Middle frontal gyrus (tissue), 1 donor: ENCODE measurements at regions not wholly inside any gene's neighbourhood (a gene's known extent, or its start where the extent isn't known, plus 50 kb on each side); places are given as distances from the start of the nearest gene placed in this dataset.

Experiments used
- DNase-seq: peaks from one replicate; pipeline ENCODE4 v3.0.0-alpha.2; 2015; ENCODE audit warnings: low spot score; ENCODE audit errors: extremely low spot score

DNA sequence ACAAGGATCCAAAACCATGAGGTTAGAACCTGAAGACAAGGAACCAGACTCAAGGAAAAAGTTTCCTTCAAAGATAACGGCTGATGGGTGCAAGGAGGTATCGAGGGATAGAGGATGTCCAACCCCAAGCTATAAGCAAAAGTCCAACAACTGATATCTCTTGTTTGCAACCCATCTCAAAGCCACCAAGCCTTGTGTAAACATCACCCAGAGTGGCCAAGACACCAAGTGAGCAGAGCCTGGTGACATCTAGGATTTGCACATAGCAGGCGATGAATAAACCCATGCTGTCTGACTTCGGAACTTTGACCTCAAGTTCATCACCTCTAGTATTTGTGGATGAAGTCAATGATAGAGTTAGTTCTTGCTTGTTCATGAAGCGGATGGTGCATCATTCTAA is 180.7 kb downstream of the ETS2 start:
- DNase-seq = no peak

DNA sequence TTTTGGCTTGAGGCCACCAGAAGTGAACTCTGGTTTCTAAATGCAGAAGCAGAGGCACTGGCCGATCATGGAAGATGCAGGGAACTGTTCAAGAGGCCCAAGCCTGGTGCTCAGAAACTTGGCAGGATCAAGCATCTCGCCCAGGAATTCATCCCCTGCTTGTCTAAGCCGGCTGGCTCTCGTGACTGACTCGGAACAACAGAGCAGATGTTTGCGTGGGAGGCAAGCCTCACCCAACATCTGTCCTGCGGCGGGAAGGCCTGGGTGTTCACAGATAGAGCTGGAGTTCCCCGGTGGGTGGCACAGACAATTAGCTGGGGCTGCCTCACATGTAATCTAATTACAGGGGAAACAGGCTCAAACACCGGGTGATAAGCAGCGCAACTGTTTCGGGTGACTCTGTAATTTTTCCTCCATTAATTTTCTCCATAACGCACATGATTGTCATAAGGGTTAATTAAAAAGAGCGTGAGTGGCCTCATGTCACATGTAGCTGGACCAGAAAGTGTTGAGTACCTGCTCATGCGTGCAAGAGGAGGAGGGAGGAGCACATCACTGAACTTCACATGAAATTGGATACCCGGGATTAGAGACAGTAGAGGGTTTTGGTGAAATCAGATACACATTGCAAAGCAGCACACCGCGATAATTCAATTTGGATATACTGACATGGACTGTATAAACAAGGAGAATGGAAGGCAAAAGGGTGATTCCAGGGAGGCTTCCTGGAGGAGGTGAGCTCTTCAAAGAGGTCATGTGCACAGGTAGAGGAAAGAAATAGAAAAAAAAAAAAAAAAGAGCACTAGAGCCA is 180.0 kb downstream of the ETS2 start:
- no peak for DNase-seq

DNA sequence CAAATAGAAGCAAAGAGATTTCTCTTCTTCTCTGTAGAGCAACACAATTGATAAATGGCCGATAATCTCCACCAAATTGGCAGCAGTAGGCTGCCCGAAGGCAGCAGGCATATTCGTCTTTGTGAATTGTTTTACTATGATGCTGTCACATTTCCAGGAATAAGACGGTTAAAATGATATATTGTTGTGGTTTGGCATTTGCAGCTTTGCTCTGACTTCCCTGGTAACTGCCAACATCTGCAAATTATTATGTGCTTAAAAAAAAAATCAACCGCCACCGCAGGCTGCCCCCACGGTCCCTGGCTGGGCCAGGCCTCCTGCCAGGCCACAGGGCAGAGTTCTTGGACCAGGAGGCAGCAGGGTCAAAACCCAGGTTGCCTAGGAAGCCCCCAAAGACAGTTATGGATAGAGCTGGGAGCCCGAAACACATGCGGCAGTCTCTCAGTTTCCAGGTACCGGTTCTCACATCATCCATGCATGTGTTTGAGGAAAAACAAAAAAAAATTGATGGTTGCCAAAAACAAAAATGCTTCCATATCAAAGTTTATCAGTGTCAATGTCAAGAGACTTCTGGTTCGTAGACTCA is 179.3 kb downstream of the ETS2 start:
- no peak for DNase-seq

DNA sequence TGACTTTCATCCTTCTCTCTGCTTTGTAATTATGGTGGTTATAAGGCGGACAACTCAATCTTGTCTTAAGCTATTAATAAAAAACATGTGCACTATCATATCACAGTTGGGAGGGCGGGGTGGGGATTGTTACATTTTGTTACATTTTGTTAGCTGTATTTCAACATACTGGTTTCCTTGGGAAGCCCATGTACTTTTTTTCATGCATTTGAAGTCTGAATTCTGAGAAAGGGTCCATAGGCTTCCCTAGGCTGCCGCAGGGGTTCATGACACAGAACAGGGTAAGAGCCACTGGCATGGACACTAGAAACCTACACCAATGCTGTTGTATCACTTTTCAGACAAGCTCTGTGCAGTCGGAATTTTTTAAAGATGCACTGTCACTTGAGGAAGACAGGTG is 178.8 kb downstream of the ETS2 start:
- no peak for DNase-seq

DNA sequence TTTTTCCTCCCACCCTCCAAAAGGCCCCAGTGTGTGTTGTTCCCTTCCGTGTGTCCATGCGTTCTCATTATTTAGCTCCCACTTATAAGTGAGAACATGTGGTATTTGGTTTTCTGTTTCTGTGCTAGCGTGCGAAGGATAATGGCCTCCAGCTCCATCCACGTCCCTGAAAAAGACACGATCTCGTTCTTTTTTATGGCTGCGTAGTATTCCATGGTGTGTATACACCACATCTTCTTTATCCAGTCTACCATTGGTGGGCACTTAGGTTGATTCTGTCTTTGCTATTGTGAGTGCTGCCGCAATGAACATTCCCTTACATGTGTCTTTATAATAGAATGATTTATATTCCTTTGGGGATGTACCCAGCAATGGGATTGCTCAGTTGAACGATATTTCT is 177.8 kb downstream of the ETS2 start:
- no peak for DNase-seq

DNA sequence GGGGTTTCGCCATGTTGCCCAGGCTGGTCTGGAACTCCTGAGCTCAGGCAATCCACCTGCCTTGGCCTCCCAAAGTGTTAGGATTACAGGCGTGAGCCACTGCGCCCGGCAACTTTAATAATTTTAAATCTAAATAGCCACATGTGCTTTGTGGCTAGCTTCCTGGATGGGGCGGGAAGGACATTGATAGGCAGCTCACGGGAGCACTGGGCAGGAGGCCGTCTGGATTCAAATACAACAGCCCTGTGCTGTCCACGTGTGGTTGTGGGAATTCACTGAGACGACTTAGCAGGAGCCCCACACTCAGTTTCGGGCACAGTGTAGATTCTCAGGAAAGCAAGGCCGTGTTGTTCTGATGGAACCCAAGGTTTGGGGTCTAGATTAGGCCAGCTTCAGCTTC is 177.1 kb downstream of the ETS2 start:
- no peak for DNase-seq

DNA sequence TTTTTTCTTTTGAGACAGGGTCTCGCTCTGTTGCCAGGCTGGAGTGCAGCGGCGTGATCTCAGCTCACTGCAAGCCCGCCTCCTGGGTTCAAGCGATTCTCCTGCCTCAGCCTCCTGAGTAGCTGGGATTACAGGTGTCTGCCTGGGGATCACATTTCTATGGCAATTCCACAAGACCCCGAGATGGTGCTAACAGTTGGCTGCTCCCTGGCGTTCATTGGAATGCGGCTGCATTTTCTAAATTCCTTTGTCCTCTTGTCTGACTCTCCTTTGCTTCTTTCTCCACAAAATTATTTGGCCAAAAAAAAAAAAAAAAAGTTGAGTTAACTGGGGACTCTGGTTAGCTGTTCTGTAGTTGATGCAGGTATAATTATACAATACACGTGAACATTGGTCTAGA is 176.4 kb downstream of the ETS2 start:
- no peak for DNase-seq

DNA sequence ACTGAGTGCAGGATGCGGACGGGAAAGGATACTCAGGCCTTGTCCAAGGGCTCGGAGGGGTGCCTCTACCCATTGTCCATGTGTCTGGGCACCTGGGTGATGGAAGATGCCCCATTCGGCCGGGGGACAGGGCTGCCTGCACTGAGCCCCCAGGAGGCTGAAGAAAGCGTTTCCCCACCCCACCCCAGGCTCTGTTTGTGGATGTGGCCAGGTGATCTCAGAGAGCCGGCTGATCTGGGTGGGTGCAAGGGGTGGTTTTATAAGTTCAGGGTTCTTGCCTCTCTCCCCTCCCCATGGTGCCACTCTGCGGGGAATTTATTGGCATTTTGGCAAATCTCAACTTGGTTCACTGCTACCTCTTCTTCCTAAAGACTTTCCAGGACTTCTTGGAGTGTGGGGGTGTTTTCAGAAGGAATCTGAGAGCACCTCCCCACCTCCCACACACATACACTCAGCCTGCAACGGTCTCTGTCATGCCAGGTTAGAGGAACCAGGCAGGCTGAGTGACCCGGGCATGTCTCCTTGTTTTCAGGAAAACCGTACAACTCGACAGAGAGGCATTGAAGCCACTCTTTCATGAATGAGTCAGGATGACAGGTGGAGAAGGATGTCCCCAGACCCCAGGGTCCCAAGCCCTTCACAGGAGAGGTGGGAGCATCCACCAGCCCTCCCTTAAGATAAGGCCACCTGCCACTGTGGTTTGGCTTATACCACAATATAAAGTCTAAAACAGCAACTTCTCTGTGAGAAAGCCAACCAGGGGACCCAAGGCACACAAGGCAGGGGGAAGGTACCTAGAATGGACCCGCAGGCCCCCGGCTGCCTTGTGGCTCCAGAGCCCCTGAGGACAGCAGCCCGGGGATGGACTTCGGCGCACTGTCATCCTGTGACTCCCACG is 174.9 kb downstream of the ETS2 start:
- DNase-seq = no peak

DNA sequence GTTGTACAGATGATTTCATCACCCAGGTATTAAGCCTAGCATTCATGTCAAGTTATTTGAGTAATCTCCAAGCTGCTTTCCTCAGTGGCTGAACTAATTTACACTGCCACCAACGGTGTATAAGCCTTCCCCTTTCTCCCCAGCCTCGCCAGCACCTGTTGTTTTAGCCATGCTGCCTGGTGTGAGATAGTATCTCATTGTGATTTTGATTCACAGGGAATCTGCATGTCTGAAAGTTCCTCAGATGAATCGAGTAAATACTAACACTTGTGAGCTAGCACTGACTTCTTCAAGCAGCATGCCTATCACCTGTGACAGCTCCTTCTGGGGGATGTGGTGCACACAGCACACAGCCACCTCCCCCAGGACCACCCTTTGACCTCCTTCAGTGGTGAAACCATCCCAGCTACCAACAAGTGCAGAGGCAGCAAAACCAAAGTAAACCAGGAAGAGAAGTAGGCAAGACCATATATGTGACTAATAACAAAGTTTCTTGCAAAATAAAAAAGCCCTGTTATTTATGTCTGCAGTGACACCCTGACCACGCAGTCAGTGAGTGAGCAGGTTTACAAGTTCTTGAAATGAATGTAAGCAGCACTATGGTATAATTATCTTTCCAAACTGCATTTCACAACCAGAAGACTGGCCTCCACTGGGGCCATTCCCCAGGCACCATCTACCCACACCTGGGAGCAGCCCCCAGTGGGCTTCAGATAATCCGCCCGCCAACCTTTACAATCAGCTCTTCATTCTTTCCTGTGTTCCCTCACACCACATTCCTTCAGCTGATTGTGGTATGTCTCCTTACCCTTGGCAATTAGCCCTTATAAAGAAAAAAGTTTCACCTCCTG is 173.8 kb downstream of the ETS2 start:
- no peak for DNase-seq

DNA sequence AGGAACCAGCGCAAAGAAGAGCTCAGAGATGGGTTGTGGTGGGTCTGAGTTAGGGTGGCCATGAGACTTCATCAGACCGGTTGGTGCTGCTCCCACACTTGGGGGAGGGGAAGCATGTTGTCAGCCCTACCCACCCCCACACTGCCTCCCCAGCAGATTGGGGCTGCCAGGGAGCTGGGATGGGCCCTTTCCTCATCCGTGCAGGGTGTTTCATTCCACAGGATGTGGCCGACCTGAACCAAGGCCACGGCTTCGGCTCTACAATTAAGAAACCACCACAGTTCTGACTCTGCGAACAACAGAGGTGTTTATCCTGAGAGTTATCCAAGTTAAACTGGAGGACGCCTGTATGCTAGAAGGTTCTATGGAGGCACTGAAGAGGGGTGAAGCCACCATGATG is 171.2 kb downstream of the ETS2 start:
- no peak for DNase-seq

DNA sequence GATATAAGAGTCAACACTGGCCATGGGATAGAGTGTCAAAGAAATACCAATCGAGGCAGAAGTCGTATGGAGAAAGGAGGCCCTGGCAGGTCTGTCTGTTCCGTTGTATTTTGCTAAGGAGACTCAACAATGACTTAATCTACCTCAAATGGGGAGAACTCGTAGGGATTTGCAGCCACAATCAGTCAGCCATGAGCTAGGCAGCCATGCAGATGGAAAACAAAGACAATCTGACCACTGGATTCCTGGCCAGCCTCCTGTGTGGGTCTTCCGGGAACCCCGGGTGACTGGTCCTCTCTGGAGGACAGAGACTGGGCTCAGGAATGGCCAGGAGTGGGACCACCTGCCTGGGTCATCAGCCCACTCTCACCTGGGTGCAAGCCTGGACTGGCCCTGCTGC is 167.8 kb downstream of the ETS2 start:
- DNase-seq = no peak

DNA sequence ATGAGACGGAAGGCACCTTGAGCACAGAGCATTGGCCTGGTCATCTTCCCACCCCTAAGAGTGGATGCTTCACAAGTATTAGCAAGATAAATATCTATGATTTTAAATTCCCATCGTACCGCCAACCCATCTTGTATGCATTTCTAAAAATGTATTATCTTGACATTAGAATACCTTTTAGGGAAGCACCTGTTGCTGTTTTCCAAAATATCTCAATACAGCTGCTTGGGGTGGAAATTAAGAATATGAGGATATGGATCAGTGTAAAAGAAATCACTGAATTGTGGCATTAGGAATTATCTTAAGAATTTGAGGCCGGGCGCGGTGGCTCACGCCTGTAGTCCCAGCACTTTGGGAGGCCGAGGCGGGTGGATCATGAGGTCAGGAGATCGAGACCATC is 166.3 kb downstream of the ETS2 start:
- no peak for DNase-seq

DNA sequence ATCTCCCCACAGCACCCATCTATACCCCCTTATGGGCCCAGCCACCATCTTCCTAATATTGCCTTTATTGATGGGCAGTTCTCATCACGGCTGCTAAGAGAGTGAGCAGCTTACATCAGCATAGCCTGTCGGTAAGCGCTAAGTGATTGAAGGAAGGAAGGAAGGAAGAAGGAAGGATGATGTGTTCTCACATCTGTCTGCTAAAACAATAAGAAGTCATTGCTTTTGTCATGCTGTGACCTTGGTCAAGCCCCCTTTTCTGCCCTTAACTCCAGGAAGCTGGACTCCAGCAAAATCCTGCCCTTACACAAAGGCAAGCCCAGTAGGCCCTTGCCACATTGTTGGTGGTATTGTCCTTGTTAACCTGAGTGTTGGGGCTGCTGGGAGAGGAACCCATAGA is 165.0 kb downstream of the ETS2 start:
- DNase-seq = no peak

DNA sequence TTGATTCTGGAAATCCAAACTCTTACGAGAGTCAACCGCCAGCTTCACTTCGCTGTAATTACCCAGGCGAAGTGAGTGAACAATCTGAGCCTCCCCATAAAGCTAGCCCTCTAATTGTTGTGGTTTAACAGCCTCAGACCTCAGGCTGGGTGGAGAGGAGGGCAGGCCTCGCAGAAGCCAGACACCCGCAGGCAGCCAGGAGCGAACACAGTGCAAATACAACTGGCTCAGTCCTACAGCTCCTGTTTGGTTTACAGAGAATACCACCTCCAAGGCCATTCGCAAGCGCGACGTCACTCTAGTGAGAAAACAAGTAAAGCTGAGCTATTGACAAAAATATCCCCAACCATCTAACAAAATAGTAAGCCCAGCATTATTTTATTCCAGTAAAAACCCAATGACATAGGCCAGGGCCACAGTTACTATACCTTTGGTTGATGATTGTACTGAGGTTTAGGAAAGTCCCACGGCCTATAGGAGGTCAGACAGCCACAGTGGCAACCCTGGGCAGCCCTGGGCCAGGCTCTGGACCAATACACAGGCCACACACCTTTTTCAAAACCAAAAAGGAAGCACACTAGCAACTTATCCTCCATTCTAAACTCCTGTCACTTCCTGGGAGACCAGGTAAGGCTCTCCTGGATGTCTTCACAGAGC is 163.3 kb downstream of the ETS2 start:
- no peak for DNase-seq

DNA sequence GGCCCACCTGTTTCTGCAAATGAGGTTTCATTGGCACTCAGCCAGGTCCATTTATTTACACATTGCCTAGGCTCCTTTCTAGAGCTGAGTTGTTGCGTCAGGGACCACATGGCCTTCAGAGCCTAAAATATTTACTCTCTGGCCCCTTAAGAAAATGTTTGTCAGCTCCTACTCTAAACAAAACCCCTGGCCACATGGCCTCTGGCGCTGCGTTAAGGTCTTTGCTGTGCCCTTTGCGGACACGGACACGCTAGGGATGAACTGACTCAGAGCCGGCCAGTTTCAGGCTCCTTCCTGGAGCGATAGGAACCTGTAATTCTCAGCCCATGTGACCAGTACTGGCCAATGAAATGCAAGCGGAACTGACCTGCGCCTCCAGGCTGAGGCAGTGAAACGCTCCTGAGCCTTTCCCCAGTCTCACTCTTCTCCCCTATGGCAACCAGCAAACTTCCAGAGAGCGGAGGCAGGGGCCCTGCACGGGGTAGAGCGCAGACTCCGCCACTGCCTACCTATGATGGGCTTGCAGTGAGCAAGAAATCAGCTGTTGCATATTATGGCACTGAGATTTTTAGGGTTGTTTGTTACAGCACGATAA is 160.3 kb downstream of the ETS2 start:
- DNase-seq = no peak

DNA sequence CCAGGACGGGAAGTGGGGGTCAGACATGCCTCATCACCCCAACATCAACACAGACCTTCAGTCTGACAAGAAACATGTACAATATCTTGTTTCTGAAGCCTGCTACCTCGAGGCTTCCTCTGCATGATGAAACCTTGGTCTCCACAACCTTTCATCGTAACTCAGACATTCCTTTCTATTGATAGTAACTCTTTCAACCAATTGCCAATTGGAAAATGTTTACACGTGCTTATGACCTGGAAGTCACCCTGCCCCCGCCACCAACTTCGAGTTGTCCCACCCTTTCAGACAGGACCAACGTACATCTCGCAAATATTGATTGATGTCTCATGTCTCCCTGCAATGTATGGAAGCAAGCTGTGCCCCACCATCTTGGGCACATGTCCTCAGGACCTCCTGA is 159.5 kb downstream of the ETS2 start:
- DNase-seq = no peak

DNA sequence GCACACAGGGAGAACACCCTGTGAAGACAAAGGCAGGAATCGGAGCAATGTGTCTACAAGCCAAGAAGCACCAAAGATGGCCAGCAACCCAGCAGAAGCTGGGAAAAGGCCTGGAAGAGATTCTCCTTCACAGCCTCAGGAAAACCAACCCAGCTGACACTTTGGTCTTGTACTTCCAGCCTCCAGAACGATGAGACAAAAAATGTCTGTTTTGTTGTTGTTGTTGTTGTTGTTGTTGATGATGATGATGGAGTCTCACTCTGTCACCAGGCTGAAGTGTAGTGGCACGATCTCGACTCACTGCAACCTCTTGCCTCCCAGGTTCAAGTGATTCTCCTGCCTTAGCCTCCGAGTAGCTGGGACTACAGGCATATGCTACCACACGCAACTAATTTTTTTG is 157.3 kb downstream of the ETS2 start:
- DNase-seq = no peak

DNA sequence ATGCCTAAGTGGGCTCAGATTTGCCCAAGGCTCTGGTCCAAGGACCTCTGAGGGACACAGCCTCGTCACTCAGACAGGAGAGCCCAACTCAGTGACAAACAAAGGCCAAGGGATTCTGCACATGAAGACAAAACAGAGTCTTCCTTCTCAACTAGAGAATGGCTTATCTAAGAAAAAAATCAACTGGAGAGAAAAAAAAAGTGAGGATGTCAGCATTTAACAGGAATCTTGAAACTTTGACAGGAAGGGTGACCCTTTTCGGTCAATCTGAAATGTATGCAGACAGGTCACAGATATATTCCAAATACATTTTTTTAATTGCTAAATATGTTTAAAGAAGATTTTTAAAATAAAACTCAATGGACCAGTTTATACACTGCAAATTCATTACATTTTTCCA is 154.5 kb downstream of the ETS2 start:
- DNase-seq = no peak

DNA sequence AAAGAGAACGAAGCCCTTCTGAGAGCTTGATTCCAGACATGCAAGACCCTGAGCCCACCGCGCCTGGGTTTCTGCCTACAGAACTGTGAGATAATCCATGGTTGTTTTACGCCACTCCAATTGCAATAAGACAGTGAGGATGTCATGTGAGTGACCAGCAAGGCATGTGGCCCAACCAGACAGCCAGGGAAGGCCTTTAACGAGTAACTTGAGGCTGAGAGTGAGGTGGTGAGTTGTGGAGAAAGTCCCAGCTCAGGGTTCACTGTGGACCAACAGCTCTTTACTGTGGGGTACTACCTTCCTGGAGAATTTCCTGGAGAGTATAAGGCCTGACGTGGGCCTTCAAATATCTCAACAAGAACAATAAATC is 153.9 kb downstream of the ETS2 start:
- no peak for DNase-seq

DNA sequence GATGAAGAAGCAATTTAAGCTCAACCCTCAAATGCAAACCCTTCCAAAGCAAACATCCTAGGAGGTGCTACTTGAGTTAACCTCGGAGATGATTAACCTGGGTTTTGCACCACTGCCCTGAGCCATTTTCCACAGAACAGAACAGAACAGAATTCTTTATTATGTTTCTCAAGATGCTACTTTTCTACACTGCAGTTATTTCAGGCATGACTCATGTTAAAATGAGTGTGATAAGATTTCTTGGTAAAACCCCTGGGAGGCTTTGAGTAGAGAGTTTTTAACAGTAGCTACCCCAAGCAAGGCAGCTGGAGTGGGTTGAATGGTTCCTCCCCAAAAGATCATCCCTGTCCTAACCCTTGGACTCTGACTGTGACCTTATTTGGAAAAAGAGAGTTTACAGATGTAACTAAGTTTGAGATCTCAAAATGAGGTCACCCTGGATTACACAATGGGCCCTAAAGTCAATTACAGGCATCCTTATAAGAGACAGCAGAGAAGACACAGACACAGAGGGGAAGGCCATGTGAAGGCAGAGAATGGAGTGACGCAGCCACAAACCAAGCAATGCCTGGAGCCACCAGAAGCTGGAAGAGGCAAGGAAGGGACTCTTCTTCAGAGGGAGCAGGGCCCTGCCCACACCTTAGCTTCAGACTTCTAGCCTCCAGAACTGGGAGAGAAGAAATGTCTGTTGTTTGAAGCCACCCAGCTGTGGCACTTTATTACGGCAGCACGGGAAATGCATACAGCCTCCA is 153.4 kb downstream of the ETS2 start:
- DNase-seq = no peak
